Muscle of leg (tissue), 3 donors: ENCODE measurements at regions not wholly inside any gene's neighbourhood (a gene's known extent, or its start where the extent isn't known, plus 50 kb on each side); places are given as distances from the start of the nearest gene placed in this dataset.

Experiments
- DNase-seq: peaks from one replicate; pipeline ENCODE4 v3.0.0; 2013
- H3K27ac ChIP-seq: one replicate; pipeline ENCODE4 v1.5.1; 2013; ENCODE audit warnings: mild to moderate bottlenecking, low read length, control low read depth
- H3K27me3 ChIP-seq: one replicate; pipeline ENCODE4 v1.6.1; 2013; ENCODE audit warnings: low read length; ENCODE audit not compliant: control insufficient read depth, insufficient read depth
- H3K36me3 ChIP-seq: one replicate; pipeline ENCODE4 v1.6.1; 2013; ENCODE audit warnings: low read length; ENCODE audit not compliant: control insufficient read depth, insufficient read depth
- H3K4me1 ChIP-seq: one replicate; pipeline ENCODE4 v1.6.1; 2013; ENCODE audit warnings: low read length; ENCODE audit not compliant: control insufficient read depth, insufficient read depth
- H3K4me3 ChIP-seq: one replicate; pipeline ENCODE4 v1.5.1; 2013; ENCODE audit warnings: low read length, control low read depth
- H3K9me3 ChIP-seq: replicated peaks from 2 replicates; pipeline ENCODE4 v1.6.1; 2013; ENCODE audit warnings: low read depth, low read length; ENCODE audit not compliant: control insufficient read depth
- WGBS: methylation state at CpG from one replicate; pipeline ENCODE4 v1.1.5; 2013; ENCODE audit warnings: missing lambda C conversion rate; ENCODE audit not compliant: insufficient coverage; 5-methylcytosine and 5-hydroxymethylcytosine counted together

DNA sequence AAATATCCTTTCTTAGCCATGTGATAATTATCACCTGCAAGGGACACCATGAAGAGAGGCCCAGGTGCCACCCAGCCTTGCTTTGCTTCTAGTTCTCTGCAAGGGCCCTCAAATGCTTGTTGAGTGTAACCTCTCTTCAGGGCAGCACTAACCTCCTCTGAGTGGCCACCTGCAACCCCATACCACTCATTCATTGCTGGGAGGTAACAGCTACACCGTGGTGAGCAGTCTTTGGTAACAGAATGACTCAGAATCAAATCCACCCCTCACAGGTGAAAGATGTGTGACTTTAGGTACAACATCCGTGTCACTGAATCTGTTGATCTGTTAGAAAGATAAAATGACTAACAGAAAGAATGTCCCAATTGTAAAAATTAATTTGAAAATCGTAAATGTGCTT, 365.1 kb upstream of the TRPC7 start:
- no peaks in the 10 kb centered on the region for H3K27me3 ChIP-seq
- H3K4me1 ChIP-seq, result no peaks in the 10 kb centered on the region
- WGBS, result no CpG with 5 or more reads among the region's 3 CpGs
- no peaks in the 10 kb centered on the region for H3K36me3 ChIP-seq
- DNase-seq, result no peak
- H3K9me3 ChIP-seq, result no peaks in the 10 kb centered on the region
- H3K4me3 ChIP-seq, result no peak overlapping the region
- H3K27ac ChIP-seq, result no peak overlapping the region

- no CpG with 5 or more reads among the region's 4 CpGs for WGBS
- Histone ChIP-seq H3K4me3 (no peak overlapping the region), H3K4me1 (no peaks in the 10 kb centered on the region), H3K27ac (no peak overlapping the region), H3K9me3 (no peaks in the 10 kb centered on the region), H3K27me3 (no peaks in the 10 kb centered on the region), H3K36me3 (no peaks in the 10 kb centered on the region)
- DNase-seq, result peak; percentile 18
Measured at GRCh38 chr5:136729901-136730355, 364.6 kb upstream of the TRPC7 start.

GRCh38 chr5:136726506-136726905, 361.2 kb upstream of the TRPC7 start:
- Histone ChIP-seq H3K36me3 (no peaks in the 10 kb centered on the region), H3K27ac (no peak overlapping the region), H3K4me3 (no peak overlapping the region), H3K27me3 (no peaks in the 10 kb centered on the region), H3K4me1 (no peaks in the 10 kb centered on the region), H3K9me3 (no peaks in the 10 kb centered on the region)
- no peak for DNase-seq
- WGBS, result no CpG with 5 or more reads among the region's 2 CpGs

GRCh38 chr5:136724161-136724560, 358.8 kb upstream of the TRPC7 start:
- WGBS, result no CpG with 5 or more reads among the region's 2 CpGs
- H3K27me3 ChIP-seq, result no peaks in the 10 kb centered on the region
- H3K9me3 ChIP-seq, result no peaks in the 10 kb centered on the region
- H3K36me3 ChIP-seq, result no peaks in the 10 kb centered on the region
- H3K4me1 ChIP-seq, result no peaks in the 10 kb centered on the region
- DNase-seq, result no peak
- no peak overlapping the region for H3K4me3 ChIP-seq
- H3K27ac ChIP-seq, result no peak overlapping the region

GRCh38 chr5:136722581-136722980, 357.2 kb upstream of the TRPC7 start:
- DNase-seq, result no peak
- no peak overlapping the region for H3K27ac ChIP-seq
- WGBS, result 86% methylated on average over 1 of the region's 1 CpG
- no peaks in the 10 kb centered on the region for H3K9me3 ChIP-seq
- no peak overlapping the region for H3K4me3 ChIP-seq
- H3K27me3 ChIP-seq, result no peaks in the 10 kb centered on the region
- no peaks in the 10 kb centered on the region for H3K4me1 ChIP-seq
- H3K36me3 ChIP-seq, result no peaks in the 10 kb centered on the region

DNA sequence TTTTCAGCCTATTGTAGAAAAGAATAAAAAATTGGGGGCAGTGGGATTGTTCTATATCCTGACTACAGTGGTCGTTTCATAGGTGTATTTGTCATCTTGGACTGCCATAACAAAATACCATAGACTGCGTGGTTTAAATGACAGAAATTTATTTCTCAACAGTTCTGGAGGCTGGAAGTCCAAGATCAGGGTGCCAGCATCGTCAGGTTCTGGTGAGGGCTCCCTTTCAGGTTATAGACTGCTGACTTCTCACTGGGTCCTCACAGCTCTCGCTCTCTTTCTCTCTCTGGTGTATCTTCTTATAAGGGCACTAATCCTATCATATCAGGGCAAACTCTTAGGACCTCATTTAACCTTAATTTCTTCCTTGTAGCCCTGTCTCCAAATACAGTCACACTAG, 356.7 kb upstream of the TRPC7 start:
- H3K36me3 ChIP-seq, result no peaks in the 10 kb centered on the region
- H3K4me3 ChIP-seq, result no peak overlapping the region
- 97% methylated on average over 2 of the region's 4 CpGs for WGBS
- H3K27me3 ChIP-seq, result no peaks in the 10 kb centered on the region
- no peaks in the 10 kb centered on the region for H3K4me1 ChIP-seq
- DNase-seq, result no peak
- H3K27ac ChIP-seq, result no peak overlapping the region
- H3K9me3 ChIP-seq, result no peaks in the 10 kb centered on the region

GRCh38 chr5:136720674-136721073, 355.3 kb upstream of the TRPC7 start:
- no peaks in the 10 kb centered on the region for H3K27me3 ChIP-seq
- 14% methylated on average over 1 of the region's 2 CpGs for WGBS
- no peak for DNase-seq
- H3K9me3 ChIP-seq, result no peaks in the 10 kb centered on the region
- no peaks in the 10 kb centered on the region for H3K4me1 ChIP-seq
- H3K36me3 ChIP-seq, result no peaks in the 10 kb centered on the region
- H3K27ac ChIP-seq, result no peak overlapping the region
- H3K4me3 ChIP-seq, result no peak overlapping the region

GRCh38 chr5:136717917-136718316, 352.6 kb upstream of the TRPC7 start:
- Histone ChIP-seq H3K9me3 (no peaks in the 10 kb centered on the region), H3K4me1 (no peaks in the 10 kb centered on the region), H3K4me3 (no peak overlapping the region), H3K36me3 (no peaks in the 10 kb centered on the region), H3K27me3 (no peaks in the 10 kb centered on the region), H3K27ac (no peak overlapping the region)
- no peak for DNase-seq

GRCh38 chr5:136714286-136714685, 348.9 kb upstream of the TRPC7 start:
- no peaks in the 10 kb centered on the region for H3K9me3 ChIP-seq
- WGBS, result no CpG with 5 or more reads among the region's 1 CpG

DNA sequence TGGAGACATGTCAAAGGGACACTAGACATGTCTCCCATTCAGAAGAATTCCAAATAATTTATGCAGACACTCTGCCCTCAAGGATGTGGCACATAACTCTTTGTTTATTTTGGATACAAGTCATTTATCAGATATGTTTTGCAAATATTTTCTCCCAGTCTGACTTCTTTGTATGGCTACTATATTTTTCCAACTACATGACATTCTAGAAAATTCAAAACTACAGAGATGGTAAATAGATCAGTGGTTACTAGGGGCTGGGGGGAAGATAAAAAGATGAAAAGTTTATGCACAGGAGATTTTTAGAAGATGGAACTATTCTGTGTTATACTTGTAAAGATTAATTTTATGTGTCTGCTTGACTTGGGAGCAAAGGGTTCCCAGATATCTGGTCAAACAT, 347.3 kb upstream of the TRPC7 start:
- no peak for DNase-seq
- Histone ChIP-seq H3K4me3 (no peak overlapping the region), H3K4me1 (no peaks in the 10 kb centered on the region)

More at GRCh38 chr5:136714286-136714685, 348.9 kb upstream of the TRPC7 start:
- no peaks in the 10 kb centered on the region for H3K36me3 ChIP-seq
- DNase-seq, result no peak
- no peak overlapping the region for H3K27ac ChIP-seq
- H3K4me3 ChIP-seq, result no peak overlapping the region
- H3K27me3 ChIP-seq, result no peaks in the 10 kb centered on the region
- H3K4me1 ChIP-seq, result no peaks in the 10 kb centered on the region

DNA sequence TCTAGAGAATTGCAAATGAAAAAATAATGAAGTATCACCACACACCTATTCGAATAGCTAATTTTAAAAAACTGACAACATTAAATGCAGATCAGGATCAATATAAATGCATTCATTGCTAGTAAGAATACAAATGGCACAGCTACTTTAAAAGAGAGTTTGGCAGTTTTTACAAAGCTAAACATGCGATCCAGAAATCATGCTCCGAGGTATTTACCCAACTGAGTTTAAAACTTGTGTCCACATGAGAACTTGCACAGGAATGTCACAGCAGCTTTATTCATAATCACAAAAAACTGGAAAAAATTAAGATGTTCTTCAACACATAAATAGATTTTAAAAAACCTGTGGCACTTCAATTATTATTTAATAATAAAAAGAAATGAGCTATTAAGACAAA, 345.5 kb upstream of the TRPC7 start:
- 67% methylated on average over 1 of the region's 3 CpGs for WGBS
- Histone ChIP-seq H3K27me3 (no peaks in the 10 kb centered on the region), H3K4me3 (no peak overlapping the region), H3K27ac (no peak overlapping the region), H3K36me3 (no peaks in the 10 kb centered on the region), H3K4me1 (no peaks in the 10 kb centered on the region), H3K9me3 (no peaks in the 10 kb centered on the region)
- DNase-seq, result no peak

More for the DNA sequence above, 347.3 kb upstream of the TRPC7 start:
- no peak overlapping the region for H3K27ac ChIP-seq
- no peaks in the 10 kb centered on the region for H3K9me3 ChIP-seq
- H3K27me3 ChIP-seq, result no peaks in the 10 kb centered on the region
- H3K36me3 ChIP-seq, result no peaks in the 10 kb centered on the region
